ENCODE measurements at regions not wholly inside any gene's neighbourhood (a gene's known extent, or its start where the extent isn't known, plus 50 kb on each side); places are given as distances from the start of the nearest gene placed in this dataset.

DNA sequence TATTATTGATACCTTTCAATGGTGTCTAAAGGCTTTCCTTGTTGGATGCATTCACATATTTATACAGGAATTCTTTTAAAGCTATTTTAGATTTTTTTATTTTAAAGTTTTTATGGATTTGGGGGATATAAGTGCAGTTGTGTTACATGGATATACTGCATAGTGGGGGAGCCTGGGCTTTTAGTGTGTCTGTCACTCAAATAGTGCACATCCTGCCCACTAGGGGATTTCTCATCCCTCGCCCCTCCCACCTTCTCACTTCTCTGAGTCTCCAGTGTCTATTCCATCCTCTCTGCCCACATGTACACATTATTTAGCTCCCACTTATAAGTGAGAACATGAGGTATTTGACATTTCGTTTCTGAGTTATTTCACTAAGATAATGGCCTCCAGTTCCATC lies 154.0 kb upstream of the MKI67 start:
- in situ Hi-C loops (cut with MboI; ENCODE audit: low sequenced_read_pairs) = no loop called here

DNA sequence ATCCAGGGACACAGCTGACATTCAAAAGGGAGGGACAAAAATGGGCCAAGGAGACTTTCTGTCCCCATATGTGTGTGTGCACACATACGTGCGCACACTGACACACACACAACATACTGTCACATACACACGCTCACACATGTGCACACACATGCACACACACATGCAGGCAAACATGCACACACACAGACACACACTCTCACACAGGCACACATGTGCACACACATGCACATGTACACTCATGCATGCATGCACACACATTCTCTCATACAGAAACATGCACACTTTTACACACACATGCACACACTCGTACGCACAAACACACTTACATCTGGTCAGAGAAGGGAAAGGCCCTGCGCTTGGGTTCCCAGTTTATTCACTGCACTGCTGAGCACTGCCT lies 155.1 kb upstream of the MKI67 start:
- in situ Hi-C loops (cut with MboI; ENCODE audit: low sequenced_read_pairs) = no loop called here

DNA sequence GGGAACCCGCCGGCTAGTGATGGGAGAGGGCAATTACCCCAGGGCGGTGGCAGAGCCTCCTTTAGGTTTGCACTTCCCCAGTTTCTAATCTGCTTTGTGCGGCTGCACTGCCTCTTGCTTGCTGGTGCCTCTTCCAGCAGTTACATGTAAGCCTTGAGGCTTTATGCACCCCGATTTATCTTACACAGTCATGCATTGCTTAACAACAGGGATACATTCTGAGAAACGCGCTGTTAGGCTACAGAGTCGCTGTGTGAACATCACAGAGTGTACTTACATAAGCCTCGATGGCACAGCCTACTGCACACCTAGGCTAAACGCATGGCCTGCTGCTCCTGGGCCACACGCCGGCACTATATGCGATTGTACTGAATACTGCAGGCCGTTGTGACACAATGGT lies 155.6 kb upstream of the MKI67 start:
- in situ Hi-C loops (cut with MboI; ENCODE audit: low sequenced_read_pairs) = no loop called here

DNA sequence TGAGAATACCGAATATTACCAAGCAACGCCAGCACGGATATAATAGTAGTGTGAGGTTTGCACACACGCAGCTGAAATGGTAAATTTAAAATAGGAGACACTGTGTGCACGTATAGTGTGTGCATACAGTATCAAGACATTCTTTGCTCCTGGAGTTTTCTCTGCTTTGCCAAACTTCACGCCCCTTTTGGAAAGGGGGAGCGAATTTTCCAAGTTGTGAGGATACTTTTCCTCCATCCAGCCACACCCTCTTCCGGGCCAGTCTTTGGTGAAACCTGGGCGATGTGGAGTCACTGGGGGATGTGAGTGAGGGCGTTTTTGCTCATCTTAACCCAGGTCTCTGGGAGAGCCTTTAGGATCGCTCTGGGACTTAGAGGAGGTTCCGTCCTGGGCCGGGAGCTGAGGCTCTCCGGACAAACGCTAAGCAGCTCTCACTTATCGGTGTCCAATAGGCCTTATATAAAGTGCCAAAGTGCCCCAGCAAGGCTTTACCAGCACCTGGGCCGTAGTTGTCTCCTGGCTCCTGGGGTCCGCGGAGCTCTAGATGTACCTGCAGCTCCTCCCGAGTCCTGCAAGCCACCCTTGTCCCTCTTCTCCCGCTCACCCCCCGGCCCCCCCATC lies 160.0 kb upstream of the MKI67 start:
- in situ Hi-C loops (cut with MboI; ENCODE audit: low sequenced_read_pairs) = no loop called here

DNA sequence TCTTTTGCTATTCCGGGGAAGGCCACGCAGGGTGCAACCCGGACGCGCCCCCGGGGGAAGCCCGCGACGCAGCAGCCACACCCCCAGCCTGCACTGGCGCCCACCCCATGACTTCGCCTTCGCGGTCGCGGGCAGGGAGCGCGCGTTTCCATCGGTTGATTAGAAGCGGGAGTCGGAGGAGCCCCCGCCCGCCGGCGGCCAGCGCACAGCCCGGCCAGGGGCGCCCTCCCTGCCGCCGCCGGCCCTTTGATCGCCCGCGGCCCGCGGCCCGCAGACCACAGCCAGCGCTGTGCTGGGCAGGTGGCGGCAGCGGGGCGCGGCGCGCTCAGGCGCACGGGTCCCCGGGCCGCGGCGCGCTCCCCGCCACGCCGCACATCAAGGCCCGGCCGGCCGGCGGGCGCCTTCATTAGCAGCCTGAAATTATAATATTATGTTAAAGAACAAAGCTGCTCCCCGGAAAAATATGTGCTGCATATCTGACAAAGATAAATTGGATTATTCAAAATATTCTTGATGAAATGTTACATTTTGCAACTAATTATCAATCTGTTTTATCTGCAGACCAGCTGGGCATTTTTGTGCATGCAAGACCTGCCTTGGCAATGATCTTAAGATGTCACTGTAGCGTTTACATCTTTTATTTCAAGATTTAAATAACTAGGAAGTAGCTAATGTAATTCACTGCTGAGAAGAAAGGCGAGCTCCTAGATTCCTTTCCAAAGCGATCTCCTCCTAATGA lies 160.7 kb upstream of the MKI67 start:
- in situ Hi-C loops (cut with MboI; ENCODE audit: low sequenced_read_pairs) = no loop called here

DNA sequence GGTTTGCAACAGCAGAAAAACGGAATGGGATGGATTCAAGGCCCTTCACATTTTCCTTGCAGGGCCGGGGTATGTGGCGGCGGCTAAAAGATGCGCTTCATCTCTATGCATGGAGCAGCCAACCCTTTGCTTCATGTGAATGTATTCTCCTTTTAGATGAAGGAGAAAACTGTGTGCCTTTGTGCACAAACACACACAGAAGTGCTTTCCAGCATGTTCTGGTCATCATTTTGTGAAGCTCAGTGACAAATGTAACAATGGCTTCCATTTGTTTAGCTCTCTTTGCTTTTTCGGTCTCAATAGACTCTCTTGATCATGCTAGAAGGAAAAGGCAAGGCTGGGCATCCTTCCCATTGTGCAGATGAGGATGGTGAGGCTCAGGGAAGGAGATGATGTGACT lies 161.7 kb upstream of the MKI67 start:
- in situ Hi-C loops (cut with MboI; ENCODE audit: low sequenced_read_pairs) = no loop called here

DNA sequence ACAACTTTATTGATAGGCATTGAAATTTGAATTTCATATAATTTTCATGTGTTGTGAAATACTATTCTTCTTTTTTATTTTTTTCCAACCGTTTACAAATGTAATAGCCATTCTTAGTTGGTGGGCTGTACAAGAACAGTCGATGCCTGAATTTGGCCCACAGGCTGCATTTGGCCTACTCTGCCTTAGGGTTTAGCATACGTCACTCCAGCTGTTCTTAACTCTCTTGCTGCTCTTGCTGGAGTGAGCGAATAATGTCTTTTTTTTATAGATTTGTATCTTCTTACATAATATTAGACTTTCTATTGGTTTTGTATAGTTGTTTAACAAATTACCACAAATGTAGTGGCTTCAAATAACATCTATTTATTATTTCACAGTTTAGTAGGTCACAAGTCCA lies 163.4 kb upstream of the MKI67 start:
- in situ Hi-C loops (cut with MboI; ENCODE audit: low sequenced_read_pairs) = no loop called here

DNA sequence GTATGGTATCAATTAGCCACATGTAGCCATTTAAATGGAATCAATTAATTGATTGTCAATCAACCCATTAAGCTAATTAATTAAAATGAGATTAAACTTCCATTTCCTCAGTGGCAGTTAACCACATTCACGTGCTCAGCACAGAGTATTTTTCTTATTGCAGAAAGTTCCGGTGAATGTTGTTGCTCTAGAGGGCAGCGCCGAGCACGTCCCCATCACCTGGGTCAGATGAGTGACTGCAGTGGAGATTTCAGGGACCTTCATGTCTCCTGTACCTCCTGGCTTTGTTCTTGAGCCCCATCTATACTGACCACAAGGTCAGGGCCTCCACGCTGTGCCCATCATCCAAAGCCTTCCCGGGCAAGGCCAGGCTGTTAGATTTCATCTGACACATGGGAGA lies 168.8 kb upstream of the MKI67 start:
- in situ Hi-C loops (cut with MboI; ENCODE audit: low sequenced_read_pairs) = no loop called here

DNA sequence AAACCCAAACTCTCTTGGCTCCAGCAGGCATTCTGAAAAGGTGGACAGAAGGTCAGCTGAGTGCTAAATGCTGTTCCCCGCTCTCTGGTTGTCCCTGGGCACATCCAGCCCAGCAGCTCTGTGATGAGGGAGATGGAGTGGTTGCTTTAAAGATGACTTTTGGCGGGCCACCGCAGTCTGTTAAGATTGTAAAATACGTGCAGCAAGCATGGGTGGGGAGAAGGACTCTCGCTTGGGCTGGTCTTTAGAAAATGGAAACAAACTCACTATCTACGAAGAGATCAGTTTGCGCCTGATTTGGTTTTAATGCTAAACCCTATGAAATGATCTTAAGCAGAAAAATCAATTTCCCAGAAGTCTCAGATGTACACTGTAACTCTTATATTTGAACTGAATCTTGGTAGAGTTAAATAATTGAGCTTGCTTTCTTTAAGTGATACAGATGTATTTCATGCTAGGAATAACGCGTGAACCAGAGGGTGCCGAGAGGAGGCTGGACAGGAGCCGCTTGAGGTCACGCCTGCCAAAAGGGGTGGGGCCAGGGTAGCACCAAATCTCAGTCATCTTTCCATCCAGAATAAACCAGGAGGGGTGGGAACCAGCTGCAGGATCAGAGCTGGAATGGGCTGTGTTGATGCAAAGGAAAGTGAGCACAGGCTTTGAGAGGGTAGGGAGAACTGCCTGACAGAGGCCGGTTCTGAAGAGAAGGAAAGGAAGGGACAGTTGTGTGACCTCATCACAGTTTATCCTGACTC lies 170.2 kb upstream of the MKI67 start:
- in situ Hi-C loops (cut with MboI; ENCODE audit: low sequenced_read_pairs) = no loop called here

DNA sequence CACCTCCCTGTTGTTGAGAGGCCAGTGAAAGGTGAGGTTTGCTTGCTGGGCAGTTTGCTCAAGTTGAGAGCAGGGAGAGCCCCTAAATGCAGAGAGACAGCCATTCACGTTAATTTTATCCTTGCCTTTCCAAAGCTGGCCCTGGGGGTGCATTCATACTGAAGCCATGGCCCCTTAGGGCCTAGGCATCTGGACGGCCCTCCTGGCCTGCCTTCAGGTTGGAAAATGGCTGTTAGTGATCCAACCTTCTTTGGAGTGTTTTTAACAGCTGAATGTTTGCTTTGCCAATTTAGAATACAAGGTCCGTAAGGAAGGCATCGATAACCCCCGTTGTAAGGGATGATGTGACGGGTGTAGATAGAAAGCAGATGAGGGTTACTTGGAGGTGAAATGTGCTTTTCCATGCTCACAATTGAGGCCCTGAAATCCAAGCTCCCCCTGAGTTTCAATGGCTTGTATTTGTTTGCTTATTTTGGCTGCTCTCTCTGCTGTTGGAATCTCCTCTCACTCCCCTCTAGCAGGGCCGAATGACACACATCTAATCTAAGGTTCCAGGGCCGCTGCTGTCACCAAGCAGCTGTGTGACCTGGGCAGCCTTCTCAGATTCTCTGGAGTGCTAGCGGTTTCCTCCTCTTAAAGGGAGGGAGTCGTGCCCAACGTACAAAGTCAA lies 171.6 kb upstream of the MKI67 start:
- in situ Hi-C loops (cut with MboI; ENCODE audit: low sequenced_read_pairs) = no loop called here

DNA sequence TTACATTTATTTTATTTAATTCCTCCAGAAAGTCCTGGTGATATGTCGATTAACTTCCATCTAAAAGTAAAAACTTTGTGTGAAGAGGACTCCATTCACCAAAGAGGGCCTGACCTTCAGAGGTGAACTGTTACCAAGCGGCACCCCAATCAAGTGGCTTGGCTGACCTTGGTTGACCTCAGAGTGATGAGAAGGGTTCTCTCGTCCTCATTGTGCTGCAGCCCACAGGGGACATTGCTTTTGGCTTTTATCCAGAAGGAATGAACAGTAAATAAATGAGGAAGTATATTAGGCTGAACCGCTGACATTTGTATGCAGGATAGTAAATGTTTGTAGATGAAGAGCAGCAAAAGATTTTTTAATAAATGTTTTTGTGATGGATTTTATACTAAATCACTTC lies 172.4 kb upstream of the MKI67 start:
- in situ Hi-C loops (cut with MboI; ENCODE audit: low sequenced_read_pairs) = no loop called here

DNA sequence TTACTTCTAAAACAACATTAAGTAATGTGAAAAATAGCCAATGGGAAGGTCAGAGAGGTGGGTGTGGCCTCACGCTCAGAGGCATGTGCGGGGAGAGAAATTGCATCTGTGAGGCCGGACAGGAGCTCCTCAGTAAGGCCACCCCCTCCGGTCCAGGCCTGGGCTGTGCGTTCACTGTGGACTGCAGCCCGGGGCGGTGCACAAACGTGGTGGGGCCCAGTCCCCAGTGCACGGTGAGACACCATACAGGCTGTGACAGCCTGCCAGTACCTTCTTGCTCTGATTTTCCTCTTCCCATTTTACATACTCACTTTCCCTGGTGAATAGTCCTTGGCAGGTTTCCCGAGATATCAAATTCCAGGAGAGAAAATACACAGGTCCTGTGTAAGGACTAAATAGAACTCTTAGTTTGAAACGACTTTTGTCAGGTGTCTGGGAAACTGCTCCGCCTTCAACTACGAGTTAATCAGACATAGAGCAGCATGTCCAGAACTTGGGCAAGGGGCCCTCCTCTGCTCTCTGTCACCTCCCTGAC lies 174.1 kb upstream of the MKI67 start:
- in situ Hi-C loops (cut with MboI; ENCODE audit: low sequenced_read_pairs) = no loop called here

DNA sequence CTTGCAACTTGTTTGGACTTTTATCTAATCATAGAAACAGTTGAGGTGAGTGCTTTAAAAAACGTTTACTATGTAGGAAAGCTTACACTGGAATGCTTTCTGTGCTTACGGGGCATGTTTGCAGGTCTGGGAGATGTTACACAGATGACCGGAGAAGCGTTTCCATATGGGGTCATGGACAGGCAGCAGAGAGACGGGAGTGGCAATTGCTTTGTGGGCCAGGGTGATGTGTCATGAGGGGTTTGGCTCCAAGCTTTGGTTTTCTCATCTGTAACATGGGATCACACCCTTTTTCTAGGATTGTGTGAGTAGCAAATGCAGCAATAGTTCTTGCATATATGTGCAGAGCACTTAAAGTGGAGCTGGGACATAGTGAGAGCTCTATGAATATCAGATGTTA lies 174.8 kb upstream of the MKI67 start:
- in situ Hi-C loops (cut with MboI; ENCODE audit: low sequenced_read_pairs) = no loop called here

DNA sequence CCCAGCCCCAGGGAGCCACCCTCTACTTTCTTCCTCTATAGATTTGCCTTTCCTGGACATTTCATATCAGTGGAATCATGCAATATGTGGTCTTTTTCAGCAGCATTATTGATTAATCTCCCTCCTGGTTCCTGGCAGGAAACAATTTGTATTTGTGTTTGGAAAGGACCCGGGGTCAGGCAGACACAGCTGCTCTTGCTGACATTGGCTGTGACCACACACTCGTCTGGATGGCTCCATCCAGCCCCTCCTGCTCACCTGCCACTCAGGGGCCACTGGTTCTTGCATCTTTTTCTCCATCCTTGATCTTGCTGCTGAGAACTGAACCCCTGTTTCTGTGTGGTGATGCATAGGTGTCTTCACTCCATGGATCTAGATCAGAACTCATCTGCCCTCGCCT lies 176.6 kb upstream of the MKI67 start:
- in situ Hi-C loops (cut with MboI; ENCODE audit: low sequenced_read_pairs) = no loop called here

DNA sequence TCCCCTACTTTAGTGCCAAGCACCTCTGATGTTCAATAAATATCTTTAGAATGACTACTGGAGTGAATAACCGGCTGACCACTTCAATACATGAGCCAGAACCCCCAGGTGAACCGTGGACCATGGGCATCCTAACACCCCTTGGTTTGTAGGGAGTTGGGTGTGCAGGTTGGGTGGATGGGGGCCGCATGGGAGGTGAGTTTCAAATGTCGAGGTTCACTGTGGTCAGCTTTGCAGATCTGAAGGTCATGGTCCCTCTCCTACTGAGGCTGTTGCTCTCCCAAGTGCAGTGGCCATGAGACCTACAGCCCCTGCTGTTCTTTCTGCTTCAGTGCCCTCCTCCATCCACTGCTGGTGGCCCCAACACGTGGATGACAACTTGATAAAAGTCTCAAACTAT lies 178.0 kb upstream of the MKI67 start:
- in situ Hi-C loops (cut with MboI; ENCODE audit: low sequenced_read_pairs) = no loop called here

DNA sequence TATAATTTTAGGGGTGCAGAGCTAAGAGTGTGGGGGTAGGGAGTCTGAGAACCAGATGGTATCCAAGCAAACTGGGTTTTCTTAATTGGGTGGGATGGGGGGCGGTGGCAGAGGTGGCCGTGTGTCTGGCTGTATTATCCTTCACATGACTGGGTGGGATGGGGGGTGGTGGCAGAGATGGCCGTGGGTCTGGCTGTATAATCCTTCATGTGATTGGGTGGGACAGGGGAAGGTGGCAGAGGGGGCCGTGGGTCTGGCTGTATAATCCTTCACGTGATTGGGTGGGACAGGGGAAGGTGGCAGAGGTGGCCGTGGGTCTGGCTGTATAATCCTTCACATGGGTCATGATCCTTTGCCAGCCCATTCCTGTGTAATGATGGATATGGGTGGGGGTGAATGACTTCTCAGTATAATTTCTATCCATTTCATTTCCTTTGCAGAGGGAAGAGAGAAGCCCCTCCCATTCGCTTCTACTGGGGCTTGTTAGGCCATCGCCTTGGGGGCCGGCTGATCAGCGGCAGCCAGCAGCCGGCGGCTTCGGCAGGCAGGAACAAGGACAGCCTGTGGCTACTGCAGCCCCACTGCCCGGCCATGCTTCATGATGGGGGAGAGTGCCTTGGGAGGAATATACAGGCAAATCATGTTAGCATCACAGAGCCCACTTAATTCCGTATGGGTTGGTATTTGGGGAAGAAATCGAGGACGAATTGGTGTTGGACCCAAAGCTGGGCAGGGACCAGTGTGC lies 179.6 kb upstream of the MKI67 start:
- in situ Hi-C loops (cut with MboI; ENCODE audit: low sequenced_read_pairs) = no loop called here

DNA sequence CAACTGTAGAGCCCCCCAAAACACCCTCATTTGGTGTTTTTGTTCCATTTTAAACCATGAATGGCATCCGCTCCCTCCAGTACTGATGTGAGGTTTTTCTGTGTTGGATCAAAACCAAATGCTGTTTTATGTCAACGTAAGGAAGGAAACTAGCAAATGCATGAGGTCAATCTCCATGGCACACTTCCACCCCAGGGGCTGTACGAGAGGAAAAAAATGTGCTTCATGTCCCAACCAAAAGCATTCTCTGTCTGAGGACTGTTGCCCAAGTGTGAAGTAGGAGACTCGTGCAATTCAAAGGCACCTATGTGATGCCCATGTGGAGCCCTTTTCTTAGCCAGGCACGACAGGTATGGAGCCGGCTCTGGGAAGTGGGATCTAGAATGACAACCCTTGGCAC lies 180.3 kb upstream of the MKI67 start:
- in situ Hi-C loops (cut with MboI; ENCODE audit: low sequenced_read_pairs) = no loop called here

DNA sequence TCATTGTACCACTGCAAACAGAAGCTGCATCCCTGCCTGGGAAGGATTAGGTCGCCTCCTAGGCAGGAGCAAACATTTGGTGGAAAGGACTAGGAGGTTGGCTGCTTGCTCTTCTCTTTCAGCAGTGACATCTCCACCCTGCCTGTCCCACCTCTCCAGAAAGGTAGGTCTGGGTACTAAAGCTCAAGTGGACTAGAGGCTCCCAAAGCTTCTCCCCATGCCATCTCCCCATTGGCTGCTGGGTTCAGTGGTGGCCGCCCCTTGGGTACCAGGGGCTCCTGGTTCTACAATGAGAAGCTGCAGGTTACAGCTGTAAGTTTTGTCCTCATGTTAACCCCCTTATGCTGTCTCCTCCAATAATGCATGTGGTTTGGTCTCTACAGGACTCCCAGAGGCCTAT lies 180.7 kb upstream of the MKI67 start:
- in situ Hi-C loops (cut with MboI; ENCODE audit: low sequenced_read_pairs) = no loop called here

DNA sequence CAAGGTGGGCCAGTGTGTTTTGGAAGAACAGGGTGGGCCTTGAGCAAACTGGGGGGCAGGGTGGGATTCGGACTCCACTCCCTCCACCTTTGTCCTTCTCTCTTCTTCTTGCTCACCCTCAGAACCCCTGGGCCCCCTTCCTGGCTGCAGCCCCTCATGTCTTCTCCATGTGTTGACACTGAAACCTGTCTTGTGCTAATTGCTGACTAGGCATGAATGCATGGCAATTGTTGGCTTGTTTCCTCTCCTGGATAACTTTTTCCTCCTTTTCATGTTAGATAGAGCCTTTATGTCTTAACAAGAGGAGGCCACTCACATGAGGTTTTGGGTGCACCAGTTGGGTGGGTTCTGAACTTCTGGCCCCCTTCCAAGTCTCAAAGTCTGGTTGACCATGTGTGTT lies 181.6 kb upstream of the MKI67 start:
- in situ Hi-C loops (cut with MboI; ENCODE audit: low sequenced_read_pairs) = no loop called here

DNA sequence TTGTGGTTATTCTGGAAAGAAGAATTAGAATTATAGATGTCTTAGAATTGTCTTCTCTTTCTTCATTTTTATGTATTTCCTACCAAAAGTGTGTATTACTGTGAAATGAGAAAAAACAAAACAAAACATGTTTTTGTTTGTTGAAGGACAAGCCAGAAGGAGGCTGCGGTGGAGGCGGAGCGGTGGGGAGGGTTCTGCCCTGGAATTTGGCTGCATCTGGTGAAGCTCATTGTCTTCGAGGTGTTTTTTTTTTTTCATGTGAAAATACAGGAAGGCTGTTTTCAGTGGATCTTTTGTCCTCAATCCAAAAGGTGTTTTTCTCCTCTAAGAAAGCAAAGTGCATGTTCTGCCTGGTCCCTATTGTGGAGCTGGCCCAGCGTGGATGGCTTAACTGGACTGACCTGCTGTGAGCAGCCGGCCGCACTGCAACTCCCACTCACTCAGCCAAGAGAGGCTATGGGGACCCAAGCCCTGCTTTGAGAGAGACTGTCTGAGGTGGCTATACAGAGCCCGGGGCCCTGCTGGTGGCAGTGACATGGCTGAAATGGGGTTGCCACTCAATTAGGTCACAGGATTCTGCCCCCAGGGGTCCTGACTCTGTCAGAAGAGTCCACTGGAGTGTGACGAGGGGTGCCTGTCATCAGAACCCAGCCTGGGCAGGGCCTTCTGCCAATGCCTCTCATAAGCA lies 184.9 kb upstream of the MKI67 start:
- in situ Hi-C loops (cut with MboI; ENCODE audit: low sequenced_read_pairs) = no loop called here
